ENCODE measurements at regions not wholly inside any gene's neighbourhood (a gene's known extent, or its start where the extent isn't known, plus 50 kb on each side); places are given as distances from the start of the nearest gene placed in this dataset.

DNA sequence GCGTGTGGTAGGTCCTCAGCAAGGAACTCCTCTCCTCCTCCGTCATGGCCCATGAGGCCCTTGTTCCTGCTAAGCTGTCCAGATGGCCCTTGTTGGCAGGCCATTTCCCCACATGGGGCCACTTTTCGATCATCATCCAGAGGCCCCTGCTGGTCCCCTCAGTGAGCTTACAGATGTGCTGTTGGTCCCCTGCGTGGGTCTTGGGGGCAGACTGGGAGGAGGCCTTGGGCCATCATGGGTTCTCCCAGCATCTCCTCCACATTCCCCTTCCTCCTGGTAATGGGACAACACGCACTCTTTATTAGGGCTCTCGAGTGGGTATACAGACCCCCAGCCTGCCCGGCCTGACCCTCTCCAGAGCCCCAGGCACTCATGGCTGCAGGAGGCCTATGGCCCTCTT lies 114.7 kb downstream of the BEGAIN start:
- H3K36me3 Mint-ChIP-seq = peaks cover 15% of the 10 kb centered on the region
- H3K27me3 ChIP-seq (ENCODE audit: control insufficient read depth, insufficient read depth, low read length) = no peaks in the 10 kb centered on the region
- H3K9me3 Mint-ChIP-seq = no peaks in the 10 kb centered on the region
- H3K4me1 ChIP-seq (ENCODE audit: control insufficient read depth, insufficient read depth, low read length, poor library complexity, severe bottlenecking) = no peaks in the 10 kb centered on the region
- H3K36me3 ChIP-seq (ENCODE audit: control insufficient read depth, insufficient read depth, low read length) = no peaks in the 10 kb centered on the region
- no peaks in the 10 kb centered on the region for H3K27me3 Mint-ChIP-seq
- DNase-seq (no peak), ATAC-seq (ENCODE audit: low read depth in 2 of 2) (no peak)
- H3K9me3 ChIP-seq (ENCODE audit: control insufficient read depth in 2 of 2, low read length in 2 of 2) = no peaks in the 10 kb centered on the region
- no peak overlapping the region for H3K4me3 Mint-ChIP-seq
- no peak overlapping the region for H3K4me3 ChIP-seq (ENCODE audit: low read depth, low read length)
- no peak overlapping the region for H3K27ac ChIP-seq (ENCODE audit: insufficient read depth, low read length, poor library complexity, severe bottlenecking)
- H3K27ac Mint-ChIP-seq = no peak overlapping the region
- H3K4me1 Mint-ChIP-seq = peaks cover 5 to 11% (median 6%) of the 10 kb centered on the region in 4 donors

DNA sequence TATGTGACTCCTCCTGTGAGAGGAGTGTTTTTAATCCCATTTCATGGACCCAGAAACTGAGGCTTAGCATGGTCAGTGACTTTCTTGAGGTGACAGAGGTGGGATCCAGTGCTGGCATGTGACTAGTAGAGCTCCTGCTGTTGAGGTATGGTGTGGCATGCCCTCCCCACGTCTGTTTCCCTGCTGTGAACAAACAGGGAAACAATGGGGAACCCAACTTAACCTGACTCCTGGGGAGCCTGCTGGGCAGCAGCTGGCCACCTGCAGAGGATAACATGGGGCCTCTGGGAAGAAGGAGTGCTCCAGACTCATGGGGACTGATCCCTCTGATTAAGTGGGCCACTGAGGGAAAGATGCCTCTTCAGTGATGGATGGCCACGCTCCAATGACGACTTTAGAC lies 114.0 kb downstream of the BEGAIN start:
- H3K4me1 Mint-ChIP-seq = peaks cover 5 to 11% (median 6%) of the 10 kb centered on the region in 4 donors
- DNase-seq (no peak), ATAC-seq (ENCODE audit: low read depth in 2 of 2) (no peak)
- no peaks in the 10 kb centered on the region for H3K9me3 Mint-ChIP-seq
- peaks cover 15% of the 10 kb centered on the region for H3K36me3 Mint-ChIP-seq
- no peaks in the 10 kb centered on the region for H3K27me3 ChIP-seq (ENCODE audit: control insufficient read depth, insufficient read depth, low read length)
- H3K9me3 ChIP-seq (ENCODE audit: control insufficient read depth in 2 of 2, low read length in 2 of 2) = no peaks in the 10 kb centered on the region
- no peak overlapping the region for H3K4me3 ChIP-seq (ENCODE audit: low read depth, low read length)
- no peak overlapping the region for H3K27ac Mint-ChIP-seq
- H3K4me3 Mint-ChIP-seq = no peak overlapping the region
- H3K4me1 ChIP-seq (ENCODE audit: control insufficient read depth, insufficient read depth, low read length, poor library complexity, severe bottlenecking) = no peaks in the 10 kb centered on the region
- no peaks in the 10 kb centered on the region for H3K36me3 ChIP-seq (ENCODE audit: control insufficient read depth, insufficient read depth, low read length)
- H3K27ac ChIP-seq (ENCODE audit: insufficient read depth, low read length, poor library complexity, severe bottlenecking) = no peak overlapping the region
- H3K27me3 Mint-ChIP-seq = no peaks in the 10 kb centered on the region

DNA sequence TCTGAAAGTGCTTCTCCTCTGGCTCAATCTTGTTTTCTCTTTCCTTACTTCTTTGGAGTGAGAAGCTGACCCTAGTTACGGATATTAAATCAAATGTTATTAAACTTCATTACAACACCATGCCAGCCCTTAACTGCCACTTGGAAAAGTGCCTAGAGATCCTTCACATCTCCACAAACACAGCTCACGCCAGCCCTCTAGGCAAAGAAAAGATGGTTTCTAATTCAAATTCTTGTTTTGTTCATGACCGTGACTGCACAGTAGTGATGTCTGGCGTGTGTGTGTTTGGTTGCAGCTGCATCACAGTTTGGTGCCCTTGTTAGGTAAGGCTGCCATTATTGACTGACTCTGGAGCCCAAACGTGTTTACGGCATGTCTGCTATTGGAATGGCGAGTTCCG lies 113.0 kb downstream of the BEGAIN start:
- Mint-ChIP-seq H3K4me3 (no peak overlapping the region), H3K36me3 (peaks cover 12% of the 10 kb centered on the region), H3K27ac (no peak overlapping the region), H3K27me3 (no peaks in the 10 kb centered on the region), H3K9me3 (no peaks in the 10 kb centered on the region), H3K4me1 (peaks cover 5 to 11% (median 6%) of the 10 kb centered on the region in 4 donors)
- H3K4me3 ChIP-seq (ENCODE audit: low read depth, low read length) = no peak overlapping the region
- ATAC-seq (ENCODE audit: low read depth in 2 of 2) = no peak
- no peaks in the 10 kb centered on the region for H3K9me3 ChIP-seq (ENCODE audit: control insufficient read depth in 2 of 2, low read length in 2 of 2)
- no peaks in the 10 kb centered on the region for H3K27me3 ChIP-seq (ENCODE audit: control insufficient read depth, insufficient read depth, low read length)
- no peaks in the 10 kb centered on the region for H3K4me1 ChIP-seq (ENCODE audit: control insufficient read depth, insufficient read depth, low read length, poor library complexity, severe bottlenecking)
- no peaks in the 10 kb centered on the region for H3K36me3 ChIP-seq (ENCODE audit: control insufficient read depth, insufficient read depth, low read length)
- no peak overlapping the region for H3K27ac ChIP-seq (ENCODE audit: insufficient read depth, low read length, poor library complexity, severe bottlenecking)
- no peak for DNase-seq

DNA sequence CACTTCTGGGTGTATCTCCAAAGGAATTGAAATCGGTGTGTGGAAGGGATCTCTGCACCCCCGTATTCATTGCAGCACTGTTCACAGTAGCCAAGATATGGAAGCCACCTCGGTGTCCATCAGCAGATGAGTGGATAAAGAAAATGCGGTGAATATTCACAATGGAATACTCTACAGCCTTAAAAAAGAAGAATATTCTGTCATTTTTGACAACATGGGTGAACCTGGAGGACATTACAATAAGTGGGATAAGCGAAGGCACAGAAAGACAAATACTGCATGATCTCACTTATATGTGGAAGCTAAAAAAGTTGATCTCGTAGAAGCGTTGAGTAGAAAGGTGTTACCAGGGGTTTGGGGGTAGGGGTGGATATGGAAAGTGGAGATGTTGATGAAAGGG lies 111.9 kb downstream of the BEGAIN start:
- ATAC-seq (ENCODE audit: low read depth in 2 of 2) (no peak), DNase-seq (no peak)
- Histone ChIP-seq H3K4me3 (ENCODE audit: low read depth, low read length) (no peak overlapping the region), H3K36me3 (ENCODE audit: control insufficient read depth, insufficient read depth, low read length) (no peaks in the 10 kb centered on the region), H3K27me3 (ENCODE audit: control insufficient read depth, insufficient read depth, low read length) (no peaks in the 10 kb centered on the region), H3K4me1 (ENCODE audit: control insufficient read depth, insufficient read depth, low read length, poor library complexity, severe bottlenecking) (no peaks in the 10 kb centered on the region), H3K9me3 (ENCODE audit: control insufficient read depth in 2 of 2, low read length in 2 of 2) (no peaks in the 10 kb centered on the region), H3K27ac (ENCODE audit: insufficient read depth, low read length, poor library complexity, severe bottlenecking) (no peak overlapping the region)
- Mint-ChIP-seq H3K4me3 (no peak overlapping the region), H3K27me3 (no peaks in the 10 kb centered on the region), H3K9me3 (no peaks in the 10 kb centered on the region), H3K4me1 (peaks cover 0 to 7% (median under 1%) of the 10 kb centered on the region in 4 donors), H3K36me3 (peaks cover 5% of the 10 kb centered on the region), H3K27ac (no peak overlapping the region)

DNA sequence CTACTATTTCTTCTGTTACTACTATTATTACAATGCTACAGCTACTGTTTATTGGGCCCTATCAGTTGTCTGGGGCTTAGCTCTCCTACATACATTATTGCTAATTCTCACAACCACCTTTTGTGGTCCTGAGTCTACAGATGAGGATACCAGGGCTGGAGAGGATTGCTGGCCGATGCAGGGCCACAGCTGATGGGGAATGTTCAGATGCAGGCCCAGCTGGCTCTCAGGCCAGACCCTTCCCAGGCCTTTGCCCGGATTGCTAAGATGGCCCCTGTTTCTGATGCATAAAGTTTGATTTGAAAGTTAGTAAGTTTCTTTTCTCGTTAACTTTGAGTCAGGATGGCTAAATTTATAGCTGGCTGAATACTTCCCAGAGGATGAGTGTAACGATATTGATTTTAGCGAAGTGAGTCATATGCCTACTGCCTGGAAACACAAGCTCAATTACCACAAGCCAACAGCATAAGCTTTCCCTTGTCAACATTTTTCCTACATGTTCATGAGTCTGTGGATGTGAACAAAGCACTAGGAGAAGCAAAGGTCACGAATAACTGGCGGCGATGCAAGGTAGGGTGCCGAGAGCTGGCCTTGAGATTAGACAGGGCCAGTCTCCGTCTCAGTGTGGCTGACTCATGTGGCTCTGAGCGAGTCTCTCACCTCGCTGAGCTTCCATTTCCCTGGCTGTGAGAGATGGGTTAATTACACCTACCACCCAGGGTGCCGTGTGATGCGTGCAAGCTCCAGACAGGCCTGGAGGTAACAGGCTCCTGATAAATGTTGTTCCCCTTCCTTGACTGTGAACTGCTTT lies 111.0 kb downstream of the BEGAIN start:
- no peak for DNase-seq
- no peaks in the 10 kb centered on the region for H3K36me3 ChIP-seq (ENCODE audit: control insufficient read depth, insufficient read depth, low read length)
- Mint-ChIP-seq H3K4me1 (peaks cover 0 to 7% (median 0%) of the 10 kb centered on the region in 4 donors), H3K9me3 (no peaks in the 10 kb centered on the region), H3K27ac (no peak overlapping the region), H3K27me3 (no peaks in the 10 kb centered on the region), H3K4me3 (no peak overlapping the region), H3K36me3 (peaks cover 3% of the 10 kb centered on the region)
- H3K27me3 ChIP-seq (ENCODE audit: control insufficient read depth, insufficient read depth, low read length) = no peaks in the 10 kb centered on the region
- H3K4me1 ChIP-seq (ENCODE audit: control insufficient read depth, insufficient read depth, low read length, poor library complexity, severe bottlenecking) = no peaks in the 10 kb centered on the region
- no peaks in the 10 kb centered on the region for H3K9me3 ChIP-seq (ENCODE audit: control insufficient read depth in 2 of 2, low read length in 2 of 2)
- ATAC-seq (ENCODE audit: low read depth in 2 of 2) = no peak
- H3K27ac ChIP-seq (ENCODE audit: insufficient read depth, low read length, poor library complexity, severe bottlenecking) = no peak overlapping the region
- no peak overlapping the region for H3K4me3 ChIP-seq (ENCODE audit: low read depth, low read length)

DNA sequence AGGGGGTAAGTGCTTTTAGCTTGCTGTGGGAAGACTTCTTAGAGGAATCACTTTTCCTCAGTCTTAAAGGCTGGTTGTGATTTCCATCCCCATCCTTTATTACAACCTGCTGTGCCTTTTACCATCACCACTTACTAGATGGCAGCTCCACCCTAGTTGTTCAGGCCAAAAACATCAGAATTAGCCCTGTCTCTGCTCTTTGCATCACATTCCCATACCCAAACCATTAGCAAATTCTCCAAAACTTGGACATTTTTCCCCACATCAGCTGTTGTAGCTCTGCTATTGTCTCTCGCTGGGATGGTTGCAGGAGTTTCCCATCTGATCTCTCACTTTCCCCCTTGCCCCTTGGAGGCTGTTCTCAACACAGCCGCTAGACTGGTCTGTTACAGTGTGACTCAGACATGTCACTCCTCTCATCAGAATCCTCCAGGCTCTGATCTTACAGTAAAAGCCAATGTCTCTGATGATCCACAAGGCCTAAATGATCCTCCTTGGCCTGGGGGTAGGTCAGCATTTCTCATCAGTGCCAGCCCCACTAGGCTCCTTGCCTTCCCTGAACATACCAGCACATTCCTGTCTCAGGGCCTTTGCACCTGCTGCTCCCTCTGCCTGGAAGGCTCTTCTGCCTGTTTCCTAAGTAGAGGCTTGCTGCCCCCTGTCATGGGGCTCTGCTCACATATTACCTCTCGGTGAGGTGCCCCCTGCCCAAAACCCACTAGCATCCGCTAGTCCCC lies 102.5 kb downstream of the BEGAIN start:
- Histone ChIP-seq H3K9me3 (ENCODE audit: control insufficient read depth in 2 of 2, low read length in 2 of 2) (no peaks in the 10 kb centered on the region), H3K27ac (ENCODE audit: insufficient read depth, low read length, poor library complexity, severe bottlenecking) (no peak overlapping the region), H3K36me3 (ENCODE audit: control insufficient read depth, insufficient read depth, low read length) (no peaks in the 10 kb centered on the region), H3K4me1 (ENCODE audit: control insufficient read depth, insufficient read depth, low read length, poor library complexity, severe bottlenecking) (peaks cover 17% of the 10 kb centered on the region), H3K27me3 (ENCODE audit: control insufficient read depth, insufficient read depth, low read length) (no peaks in the 10 kb centered on the region), H3K4me3 (ENCODE audit: low read depth, low read length) (no peak overlapping the region)
- H3K4me1 Mint-ChIP-seq = peaks cover 6 to 33% (median 22%) of the 10 kb centered on the region in 4 donors
- ATAC-seq (ENCODE audit: low read depth in 2 of 2) = no peak
- H3K4me3 Mint-ChIP-seq = no peak overlapping the region
- H3K27me3 Mint-ChIP-seq = no peaks in the 10 kb centered on the region
- no peak for DNase-seq
- no peak overlapping the region for H3K27ac Mint-ChIP-seq
- H3K36me3 Mint-ChIP-seq = peaks cover 32% of the 10 kb centered on the region
- H3K9me3 Mint-ChIP-seq = peaks cover 0 to 3% (median 0%) of the 10 kb centered on the region in 7 donors

DNA sequence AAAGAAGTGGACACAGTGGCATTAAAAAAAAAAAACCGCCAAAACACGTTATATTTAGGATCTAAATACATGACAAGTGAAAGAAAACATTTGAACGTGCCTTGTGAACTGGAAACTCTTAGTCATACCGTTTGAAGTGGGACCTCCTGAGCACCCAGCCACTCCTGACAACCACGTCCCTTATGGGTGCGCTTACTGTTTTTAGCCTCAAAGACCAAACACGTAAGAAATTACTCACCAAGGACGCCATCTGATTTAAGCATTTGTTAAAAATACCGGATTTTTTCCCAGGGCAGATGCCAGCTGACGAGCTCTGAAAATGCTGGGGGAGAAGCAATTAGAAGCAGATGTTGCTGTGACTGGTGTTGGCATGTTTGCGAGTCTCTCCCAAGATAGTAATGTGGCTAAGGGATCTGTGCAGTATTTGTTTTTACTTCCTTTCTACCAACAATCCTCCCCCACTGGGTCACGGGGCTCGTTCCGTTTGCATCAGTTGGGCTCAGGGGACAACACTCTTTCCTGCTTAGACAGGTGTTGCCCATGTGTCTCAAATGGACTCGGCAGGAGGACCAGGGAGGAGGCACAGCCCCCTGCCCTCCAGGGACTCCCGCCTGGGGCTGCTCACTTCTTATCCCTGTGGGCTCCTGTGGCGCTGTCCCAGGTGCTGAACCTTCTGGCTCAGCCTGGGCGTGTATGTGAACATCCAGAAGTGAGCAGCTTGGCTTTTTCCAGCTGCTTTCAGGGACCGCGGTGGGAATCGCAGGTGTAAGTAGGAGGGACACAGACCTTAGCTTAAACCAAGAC lies 101.0 kb downstream of the BEGAIN start:
- Histone ChIP-seq H3K27ac (ENCODE audit: insufficient read depth, low read length, poor library complexity, severe bottlenecking) (no peak overlapping the region), H3K4me1 (ENCODE audit: control insufficient read depth, insufficient read depth, low read length, poor library complexity, severe bottlenecking) (peaks cover 17% of the 10 kb centered on the region), H3K27me3 (ENCODE audit: control insufficient read depth, insufficient read depth, low read length) (no peaks in the 10 kb centered on the region), H3K4me3 (ENCODE audit: low read depth, low read length) (no peak overlapping the region), H3K36me3 (ENCODE audit: control insufficient read depth, insufficient read depth, low read length) (no peaks in the 10 kb centered on the region), H3K9me3 (ENCODE audit: control insufficient read depth in 2 of 2, low read length in 2 of 2) (no peaks in the 10 kb centered on the region)
- peak; percentile 7 to 49 (median 35) for DNase-seq
- H3K4me1 Mint-ChIP-seq = peaks cover 6 to 33% (median 24%) of the 10 kb centered on the region in 4 donors
- no peaks in the 10 kb centered on the region for H3K27me3 Mint-ChIP-seq
- peaks cover 32% of the 10 kb centered on the region for H3K36me3 Mint-ChIP-seq
- no peak for ATAC-seq (ENCODE audit: low read depth in 2 of 2)
- no peak overlapping the region for H3K4me3 Mint-ChIP-seq
- peaks cover 0 to 3% (median 0%) of the 10 kb centered on the region in 7 donors for H3K9me3 Mint-ChIP-seq
- H3K27ac Mint-ChIP-seq = no peak overlapping the region

All from CD4-positive, CD25-positive, alpha-beta regulatory T cell (primary cell).